22Rv1 (cell line): ENCODE measurements at regions not wholly inside any gene's neighbourhood (a gene's known extent, or its start where the extent isn't known, plus 50 kb on each side); places are given as distances from the start of the nearest gene placed in this dataset.

Experiments used
- H3K27ac ChIP-seq: fragments of 450-650 bp; 2 replicates; pipeline ENCODE4 v1.5.1; 2017
- CTCF ChIP-seq: fragments of 450-650 bp; IDR thresholded peaks from 2 replicates; pipeline ENCODE4 v1.5.1; 2017; ENCODE audit warnings: mild to moderate bottlenecking
- ZFX ChIP-seq: fragments of 450-650 bp; IDR thresholded peaks from 2 replicates; pipeline ENCODE4 v1.6.1; 2017; ENCODE audit warnings: antibody characterized with exemption, borderline replicate concordance

- no peak overlapping the region for H3K27ac ChIP-seq
These were observed 68.3 kb upstream of the SLC6A6 start for GRCh38 chr3:14334136-14334535.

GRCh38 chr3:14334936-14335335 lies 67.5 kb upstream of the SLC6A6 start:
- TF ChIP-seq CTCF (no peak), ZFX (no peak)

More at GRCh38 chr3:14334136-14334535, 68.3 kb upstream of the SLC6A6 start:
- TF ChIP-seq ZFX: no peak
- TF ChIP-seq CTCF: no peak

DNA sequence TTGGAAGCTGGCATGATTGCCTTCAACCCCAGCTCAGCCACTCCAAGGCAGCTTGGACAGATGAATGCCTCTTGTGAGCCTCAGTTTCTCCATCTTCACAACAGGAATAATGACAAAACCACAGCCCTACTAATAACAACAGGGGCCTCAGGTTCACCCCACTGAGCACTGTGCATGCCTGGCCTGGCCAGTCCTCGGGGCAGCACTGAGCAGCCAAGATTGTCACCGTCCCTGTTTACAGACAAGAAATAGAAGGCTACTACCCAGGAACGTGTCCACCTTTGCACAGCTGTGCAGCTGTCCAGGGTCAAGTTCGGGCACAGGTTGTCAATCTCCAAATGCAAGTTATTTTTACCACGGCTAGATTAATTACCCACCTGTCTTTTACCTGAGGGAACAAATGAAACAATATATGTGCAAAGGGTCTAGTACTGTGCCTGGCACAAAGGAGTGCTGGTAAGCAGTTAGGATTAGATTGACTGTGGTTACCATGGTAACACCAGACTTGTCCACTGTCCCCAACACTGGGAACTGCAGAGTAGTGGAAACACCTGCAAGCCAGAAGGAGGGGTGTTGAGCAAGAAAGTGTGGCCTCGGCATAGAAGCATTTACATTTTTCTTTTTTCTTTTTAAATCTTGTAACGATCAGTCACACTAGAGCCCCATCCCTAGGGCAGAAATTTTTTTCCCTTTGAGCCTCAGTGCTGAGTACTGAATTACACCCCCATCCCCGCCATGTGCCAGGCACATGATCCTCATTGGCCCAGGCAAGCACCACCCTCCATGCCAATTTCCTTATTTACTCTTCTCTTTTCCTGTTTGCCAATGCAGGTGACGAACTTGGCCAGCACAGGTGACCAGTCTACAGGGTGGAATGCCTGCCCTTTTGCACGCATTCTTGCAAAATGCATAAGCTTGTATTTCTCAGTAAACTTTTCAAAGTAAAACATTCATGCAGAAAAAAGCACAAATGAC lies 66.3 kb upstream of the SLC6A6 start:
- no peak overlapping the region for H3K27ac ChIP-seq
- TF ChIP-seq CTCF (no peak), ZFX (no peak)

More at GRCh38 chr3:14334936-14335335, 67.5 kb upstream of the SLC6A6 start:
- H3K27ac ChIP-seq: no peak overlapping the region

DNA sequence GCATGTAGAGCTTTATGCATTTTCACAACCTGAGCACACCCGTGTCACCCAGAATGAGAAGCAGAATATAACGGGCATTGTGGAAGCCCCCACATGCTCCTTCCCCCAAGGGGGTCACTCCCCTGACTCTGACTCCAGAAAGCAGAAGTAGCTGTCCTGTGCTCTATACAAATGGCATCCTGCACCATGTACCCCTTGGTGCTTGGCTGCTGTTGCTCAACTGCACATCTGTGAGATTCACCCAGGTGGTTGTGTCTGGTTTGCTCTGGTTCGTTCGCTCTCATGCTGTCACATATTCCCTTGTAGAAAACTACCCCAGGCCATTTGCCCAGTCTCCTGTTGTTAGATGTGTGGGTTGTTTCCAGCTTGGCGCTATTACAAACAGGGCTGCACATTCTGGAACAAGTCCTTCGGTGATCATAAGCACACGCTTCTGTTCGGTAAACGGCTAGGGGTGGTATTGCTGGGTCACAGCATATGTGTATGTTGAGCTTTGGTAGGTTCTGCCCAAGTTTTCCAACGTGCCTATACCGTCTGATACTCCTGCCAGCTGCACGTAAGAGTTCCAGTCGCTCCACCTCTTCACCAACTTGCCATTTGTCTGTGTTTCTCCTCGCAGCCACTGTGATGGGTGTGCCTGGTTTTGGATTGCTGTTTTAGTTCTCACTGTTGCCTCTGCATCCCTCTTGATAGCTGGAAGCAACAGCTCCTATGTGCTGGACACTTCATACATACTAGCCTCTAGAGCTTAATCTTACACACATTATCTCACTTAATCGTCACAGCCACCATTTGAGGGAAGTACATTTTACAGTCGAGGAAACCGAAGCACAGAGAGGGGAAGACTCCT lies 65.4 kb upstream of the SLC6A6 start:
- no peak overlapping the region for H3K27ac ChIP-seq
- TF ChIP-seq ZFX (no peak), CTCF (no peak)

- H3K27ac ChIP-seq: no peak overlapping the region
- TF ChIP-seq CTCF (no peak), ZFX (no peak)
These were observed 64.6 kb upstream of the SLC6A6 start for GRCh38 chr3:14337828-14338227.

DNA sequence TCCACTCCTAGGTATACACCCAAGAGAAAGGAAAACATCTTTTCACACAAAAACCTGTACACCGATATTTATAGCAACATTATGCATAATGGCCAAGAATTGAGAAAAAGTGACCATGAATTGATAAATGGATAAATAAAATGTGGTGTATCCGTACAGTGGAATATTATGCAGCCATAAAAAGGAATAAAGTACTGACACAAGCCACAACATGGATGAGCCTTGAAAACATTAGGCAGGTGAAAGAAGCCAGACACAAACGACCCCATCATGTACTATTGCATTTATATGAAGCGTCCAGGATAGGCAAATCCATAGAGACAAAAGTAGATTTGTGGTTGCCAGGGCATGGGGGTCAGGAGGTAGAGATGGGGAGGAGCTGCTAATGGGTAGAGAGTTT lies 64.2 kb upstream of the SLC6A6 start:
- TF ChIP-seq ZFX: no peak
- TF ChIP-seq CTCF: no peak
- H3K27ac ChIP-seq: no peak overlapping the region
